Globus pallidus (tissue), 1 donor: ENCODE measurements at regions not wholly inside any gene's neighbourhood (a gene's known extent, or its start where the extent isn't known, plus 50 kb on each side); places are given as distances from the start of the nearest gene placed in this dataset.

Experiments used
- DNase-seq: peaks from one replicate; pipeline ENCODE4 v3.0.0-alpha.2; 2015; ENCODE audit warnings: low spot score

DNA sequence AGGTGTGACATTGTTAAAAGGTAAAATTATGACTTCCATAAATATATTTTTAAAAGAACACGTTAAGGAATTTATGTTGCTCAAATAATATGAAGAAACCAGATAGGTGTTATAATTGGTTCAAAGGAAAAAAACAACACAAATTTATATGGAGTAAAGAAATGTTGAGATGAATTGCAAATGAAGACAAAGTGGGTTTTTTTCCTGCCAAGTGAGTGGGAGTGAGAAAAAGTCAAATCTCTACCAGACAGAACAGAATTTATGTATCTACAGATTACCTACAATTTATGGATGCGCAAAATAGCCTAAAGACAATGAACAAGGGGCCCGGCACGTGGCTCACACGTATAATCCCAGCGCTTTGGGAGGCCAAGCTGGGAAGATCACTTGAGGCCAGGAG lies 159.7 kb upstream of the SLC1A4 start:
- no peak for DNase-seq

DNA sequence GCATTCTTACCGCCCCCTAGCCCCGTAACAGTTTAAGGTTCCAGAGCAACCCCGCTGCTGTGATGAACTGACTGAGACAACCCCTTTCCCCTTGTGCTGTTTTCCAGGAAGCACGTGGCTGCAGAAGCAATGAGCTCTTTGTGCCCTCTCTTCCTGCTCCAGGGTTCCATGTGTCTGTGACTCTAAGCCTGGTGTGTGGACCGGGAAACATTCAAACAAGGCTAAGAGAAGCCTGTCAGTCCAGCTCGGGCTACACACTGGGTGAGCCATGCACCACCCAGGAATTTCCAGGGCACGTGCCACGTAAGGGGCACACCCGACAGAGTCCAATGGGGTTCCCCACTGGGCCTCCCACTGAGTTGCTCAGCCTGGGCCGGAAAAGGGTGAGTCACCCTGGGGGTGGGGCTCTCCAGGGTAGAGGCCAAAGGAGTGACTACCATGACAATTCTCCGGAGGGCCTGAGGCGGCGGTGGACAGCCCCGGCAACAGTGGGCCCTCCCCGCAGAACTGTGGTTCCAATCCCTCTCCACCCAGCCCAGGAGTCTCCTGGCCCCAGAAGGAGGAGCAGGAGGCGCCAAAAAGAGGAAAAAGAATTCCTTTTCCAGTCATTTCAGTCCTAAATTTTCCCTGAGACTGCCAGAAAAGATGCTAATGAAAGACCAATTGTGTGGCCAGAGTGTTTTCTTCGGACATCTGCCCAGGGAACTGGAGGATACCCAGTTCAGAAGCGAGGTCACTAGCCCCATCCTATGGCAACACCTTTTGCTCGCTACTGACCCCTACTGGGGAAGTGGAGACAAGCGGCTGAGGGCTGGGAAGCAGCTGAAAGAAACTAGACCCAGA lies 157.8 kb upstream of the SLC1A4 start:
- peak; percentile 91 for DNase-seq

DNA sequence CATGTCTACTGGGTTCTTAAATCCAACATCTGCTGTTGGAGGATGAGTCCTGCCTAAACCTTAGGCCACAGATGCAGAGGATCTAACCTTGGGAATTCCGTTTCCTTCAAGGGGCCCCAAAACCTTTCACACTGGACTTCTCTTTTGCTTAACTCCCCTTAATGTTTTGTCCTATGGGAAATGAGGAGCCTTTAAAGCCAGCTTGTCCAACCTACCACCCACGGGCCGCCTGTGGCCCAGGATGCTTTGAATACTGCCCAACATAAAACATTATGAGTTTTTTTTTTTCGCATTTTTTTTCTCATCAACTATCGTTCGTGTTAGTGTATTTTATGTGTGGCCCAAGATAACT lies 157.2 kb upstream of the SLC1A4 start:
- no peak for DNase-seq

DNA sequence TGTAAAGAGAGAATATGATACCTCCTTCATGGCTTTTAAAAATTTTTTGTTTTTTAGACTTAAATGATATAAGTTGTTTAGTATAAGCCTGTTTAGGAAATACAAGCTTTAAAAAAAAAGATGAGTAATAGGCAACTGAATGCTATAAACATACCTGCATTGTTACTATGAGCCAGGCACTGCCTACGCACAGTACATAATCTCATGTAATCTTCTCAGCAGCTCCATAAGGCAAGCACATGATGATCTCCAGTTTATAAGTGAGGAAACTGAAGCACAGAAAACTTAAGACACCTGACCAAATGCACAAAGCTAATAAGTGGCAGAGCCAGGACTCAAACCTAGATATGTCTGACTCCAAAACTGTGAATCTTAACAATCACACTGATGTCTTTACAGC lies 156.3 kb upstream of the SLC1A4 start:
- DNase-seq = no peak

DNA sequence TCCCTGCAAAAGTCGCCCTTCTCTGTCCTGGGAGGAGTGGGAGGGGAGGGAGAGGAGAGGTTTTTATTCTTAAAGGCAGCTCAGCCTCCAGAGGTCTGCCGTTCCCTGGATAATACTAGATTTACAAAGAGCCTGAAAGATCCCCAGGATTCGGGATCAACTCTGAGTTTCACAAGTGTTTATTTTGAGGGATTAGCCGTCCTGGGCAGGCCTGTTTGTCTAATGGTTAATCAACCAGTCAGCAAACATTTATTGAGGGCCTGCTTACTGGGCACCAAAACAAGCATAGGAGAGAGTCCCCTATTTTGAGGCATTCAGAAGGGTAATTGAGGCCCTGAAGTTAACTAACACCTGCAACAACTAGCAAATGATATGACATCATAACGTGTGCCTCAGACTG lies 152.6 kb upstream of the SLC1A4 start:
- no peak for DNase-seq

DNA sequence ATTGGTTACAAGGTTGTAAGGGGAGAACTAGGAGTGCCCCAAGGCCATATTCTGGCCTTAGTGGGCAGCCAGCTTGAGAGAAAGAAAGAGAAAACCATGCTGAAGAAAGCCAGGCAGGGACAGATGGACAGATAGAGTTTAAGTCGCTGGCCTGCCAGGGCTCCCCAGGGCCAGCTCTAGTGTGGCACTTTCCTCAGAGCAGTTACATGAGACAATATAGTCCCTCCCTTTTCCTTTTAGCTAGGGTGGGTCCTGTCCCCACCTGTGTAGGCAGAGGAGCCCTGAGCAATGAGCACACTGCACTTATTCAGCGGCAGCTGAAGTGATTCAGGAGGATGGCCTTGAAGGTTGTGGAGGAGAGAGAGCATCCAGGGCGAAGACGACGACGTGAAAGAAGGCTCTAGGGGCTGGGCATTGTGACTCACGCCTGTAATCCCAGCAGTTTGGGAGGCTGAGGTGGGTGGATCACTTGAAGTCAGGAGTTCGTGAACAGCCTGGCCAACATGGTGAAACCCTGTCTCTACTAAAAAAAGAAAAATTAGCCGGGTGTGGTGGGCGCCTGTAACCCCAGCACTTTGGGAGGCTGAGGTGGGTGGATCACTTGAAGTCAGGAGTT lies 152.0 kb upstream of the SLC1A4 start:
- no peak for DNase-seq

DNA sequence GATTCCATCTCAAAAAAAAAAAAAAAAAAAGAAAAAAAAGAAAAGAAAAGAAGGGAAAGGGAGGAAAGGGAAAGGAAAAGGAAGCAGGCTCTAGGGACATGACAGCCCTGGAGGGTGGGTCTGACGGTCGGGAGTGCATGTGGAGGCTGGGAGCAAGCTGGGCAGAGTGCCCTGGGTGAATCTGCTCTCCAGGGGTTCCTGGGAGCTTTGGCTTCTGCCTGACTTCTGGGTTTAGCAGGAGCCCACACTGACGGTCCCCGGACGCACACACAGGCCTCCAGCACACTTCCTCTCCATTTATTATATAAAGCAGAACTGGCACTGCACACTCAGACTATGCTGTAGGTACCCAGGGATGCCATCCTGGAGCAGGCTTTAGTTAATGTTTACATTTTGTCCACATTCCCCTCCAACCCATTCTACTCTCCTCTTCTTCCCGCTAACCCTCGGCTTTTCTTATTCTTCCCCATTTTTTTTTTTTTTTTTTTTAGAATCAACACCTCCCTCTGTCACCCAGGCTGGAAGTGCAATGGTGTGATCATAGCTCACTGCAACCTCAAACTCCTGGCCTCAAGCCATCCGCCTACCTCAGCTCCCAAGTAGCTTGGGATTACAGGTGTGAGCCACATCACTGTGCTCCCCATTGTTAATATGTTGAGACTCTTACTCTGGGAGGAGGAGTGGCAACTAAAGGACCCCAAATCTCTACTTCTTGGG lies 151.1 kb upstream of the SLC1A4 start:
- no peak for DNase-seq

DNA sequence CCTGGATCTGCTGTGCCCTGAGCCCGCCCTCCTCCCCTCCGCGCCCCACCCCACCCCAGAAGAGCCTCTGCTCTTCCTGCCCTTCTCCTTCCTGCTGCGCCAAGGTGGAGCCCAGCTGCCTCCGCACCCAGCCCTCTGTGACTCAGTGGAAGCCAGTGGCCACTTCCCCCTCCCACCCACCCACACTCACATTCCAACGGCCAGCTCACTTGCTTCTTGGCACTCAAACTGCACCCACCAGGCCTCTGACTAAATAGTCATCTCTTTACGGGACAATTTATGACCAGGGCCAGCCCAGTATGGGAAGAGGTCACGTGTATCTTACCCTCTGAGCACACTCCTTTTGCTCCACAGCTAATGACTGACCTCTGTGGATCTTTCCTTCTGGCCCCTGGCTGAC lies 150.4 kb upstream of the SLC1A4 start:
- DNase-seq = no peak

DNA sequence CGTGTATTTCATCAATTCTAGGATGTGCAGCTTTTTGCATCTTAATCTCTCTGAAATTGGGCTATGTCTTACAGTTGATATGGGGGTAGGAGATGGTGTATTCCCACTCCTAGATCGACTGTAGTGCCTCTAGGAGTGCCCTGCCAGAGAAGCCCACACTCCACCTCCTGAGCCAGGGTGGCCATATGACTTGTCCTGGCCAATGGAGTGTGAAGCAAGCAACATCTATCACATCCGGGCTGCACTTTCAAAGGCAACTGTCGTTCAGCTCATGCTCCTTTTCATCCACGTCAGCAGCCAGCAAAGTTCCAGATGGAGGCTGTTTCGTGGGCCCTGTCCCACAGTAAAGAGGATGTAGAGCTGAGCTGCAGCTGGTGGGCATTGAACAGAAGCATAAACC lies 149.4 kb upstream of the SLC1A4 start:
- no peak for DNase-seq

DNA sequence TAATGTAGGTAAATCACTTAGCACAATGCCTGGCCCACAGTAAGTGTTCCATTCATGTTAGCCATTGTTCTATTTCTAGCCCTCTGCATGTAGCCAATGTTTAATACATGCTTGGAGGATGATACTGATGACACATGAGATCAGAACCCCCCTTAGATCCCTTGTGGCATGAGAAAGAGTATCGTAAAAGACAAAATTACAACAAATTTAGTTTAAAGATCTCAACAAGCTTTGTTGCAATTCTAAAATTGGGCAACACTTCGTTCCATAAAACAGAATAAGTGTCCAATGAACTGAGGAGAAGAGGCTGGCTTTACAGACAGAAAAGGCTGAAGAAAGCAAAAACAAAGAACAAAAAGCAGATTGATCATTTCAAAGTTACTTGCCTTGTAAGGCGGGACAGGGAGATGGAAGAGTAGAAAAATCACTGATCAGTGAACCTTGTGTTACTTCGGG lies 148.7 kb upstream of the SLC1A4 start:
- DNase-seq = no peak

DNA sequence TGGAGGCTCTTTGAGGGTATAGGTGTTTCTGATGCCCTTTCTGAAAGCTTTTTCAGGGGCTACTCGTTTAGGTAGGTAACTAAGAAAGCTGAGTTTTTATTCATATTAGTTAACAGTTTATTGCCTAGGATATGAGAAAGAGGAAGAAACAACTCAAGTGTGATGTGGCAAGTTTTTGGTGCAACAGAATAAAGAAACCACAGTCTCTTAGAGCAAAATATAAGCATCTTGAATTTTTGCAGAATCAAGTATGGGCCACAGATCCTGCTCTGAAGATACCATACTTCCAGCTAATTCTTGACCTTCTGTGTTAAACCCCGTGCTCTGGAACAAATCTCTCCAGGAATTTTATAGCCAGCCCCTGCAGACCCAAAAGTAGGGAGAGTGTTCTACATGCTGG lies 147.7 kb upstream of the SLC1A4 start:
- no peak for DNase-seq

DNA sequence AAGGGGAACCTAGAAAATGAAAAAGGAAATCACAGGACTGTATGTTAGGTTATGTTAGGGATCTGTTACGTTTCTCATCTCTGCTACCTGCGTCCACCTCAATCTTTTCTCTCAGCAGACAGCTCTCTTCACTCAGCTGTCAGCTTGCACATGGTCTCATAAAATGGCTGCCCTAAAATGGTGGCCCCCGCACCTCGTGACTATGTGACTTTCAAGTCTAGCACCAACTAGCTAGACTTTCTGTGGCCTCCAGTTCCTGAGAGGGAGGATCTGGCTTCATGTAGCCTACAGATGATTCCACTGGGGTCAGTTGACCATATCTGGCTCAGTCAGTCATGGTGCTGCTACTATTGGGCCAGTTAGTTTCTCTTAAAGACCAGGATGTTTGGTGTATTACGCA lies 147.2 kb upstream of the SLC1A4 start:
- no peak for DNase-seq

DNA sequence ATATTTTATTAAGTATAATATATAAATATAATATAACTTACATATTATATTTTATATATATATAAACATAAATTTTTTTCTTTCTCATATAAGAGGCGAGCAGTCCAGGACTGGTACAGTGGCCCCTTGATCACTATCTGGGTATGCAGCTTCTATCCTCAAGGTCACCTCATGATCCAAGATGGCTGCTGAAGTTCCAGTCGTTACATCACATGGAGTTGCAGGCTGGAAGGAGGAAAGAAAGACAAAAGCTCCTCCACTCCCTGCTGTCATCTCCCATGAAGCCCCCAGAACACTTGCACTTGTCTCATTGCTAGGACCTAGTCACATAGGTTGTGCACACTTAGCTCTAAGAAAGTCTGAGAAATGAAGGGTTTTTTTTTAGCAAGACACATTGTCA lies 145.1 kb upstream of the SLC1A4 start:
- no peak for DNase-seq

DNA sequence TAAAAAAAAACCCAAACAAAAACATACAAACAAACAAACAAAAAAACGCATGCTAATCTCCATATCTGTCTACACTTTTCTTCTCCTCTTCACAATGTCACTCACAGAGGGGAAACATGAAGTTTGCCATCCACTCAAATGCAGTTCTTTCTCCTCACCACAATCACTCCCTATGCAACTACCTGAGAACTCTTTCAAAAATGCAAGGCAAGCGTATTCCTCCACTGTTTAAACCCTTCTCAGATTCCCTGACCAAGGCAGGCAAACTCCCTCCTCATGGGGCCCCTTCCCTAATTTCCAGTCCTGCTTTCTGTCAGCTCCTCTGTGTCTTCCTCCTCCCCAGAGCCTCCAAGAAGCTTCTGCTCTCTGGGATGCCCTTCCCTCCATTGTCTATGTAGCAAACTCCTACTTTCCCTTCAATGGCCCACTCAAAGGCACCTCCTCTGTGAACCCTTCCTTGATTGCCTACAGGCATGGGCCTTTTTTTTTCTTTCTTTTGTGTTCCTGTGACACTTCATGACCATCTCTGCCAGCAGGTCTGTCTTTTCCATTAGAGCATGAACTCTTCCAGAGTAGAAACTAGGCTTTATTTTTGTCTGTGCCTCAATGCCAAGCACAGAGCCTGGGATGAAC lies 143.8 kb upstream of the SLC1A4 start:
- no peak for DNase-seq

DNA sequence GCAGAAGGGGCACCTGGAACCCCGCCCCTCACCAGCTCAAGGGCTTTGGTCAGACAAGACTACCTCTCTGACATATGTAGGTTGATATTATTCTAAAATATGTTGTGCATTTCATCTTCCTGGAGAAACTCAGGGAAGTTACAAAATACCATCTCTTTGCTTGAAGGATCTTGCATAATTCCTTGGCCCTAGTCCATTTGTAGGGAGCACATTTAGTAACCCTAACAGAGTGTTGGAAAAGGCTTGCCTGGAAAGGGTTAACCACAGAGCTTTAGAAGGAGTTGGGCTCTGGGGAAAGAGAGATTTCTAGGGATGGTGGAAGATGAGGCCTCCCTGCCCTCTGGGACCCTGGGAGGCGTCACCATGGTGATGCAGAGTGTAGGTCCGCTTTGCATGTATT lies 143.0 kb upstream of the SLC1A4 start:
- DNase-seq = no peak

DNA sequence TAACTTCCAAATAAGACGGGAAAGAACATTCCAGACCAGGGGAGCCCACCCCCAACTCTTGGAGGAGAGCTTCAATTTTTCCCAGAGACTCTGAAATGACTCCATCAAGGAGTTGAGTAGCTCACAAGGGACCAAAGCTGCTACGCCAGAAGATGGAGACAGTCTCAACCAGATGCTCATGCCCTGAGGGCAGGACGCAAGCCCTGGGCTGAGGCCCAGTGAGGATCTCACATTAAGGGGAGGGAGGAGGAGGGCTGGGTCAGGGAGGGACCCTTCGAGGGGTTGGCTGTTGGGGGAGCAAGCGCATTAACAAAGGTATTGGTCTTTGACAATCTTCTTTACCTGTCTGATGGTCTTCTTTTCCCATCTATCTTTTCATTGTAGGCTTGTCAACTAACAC lies 141.3 kb upstream of the SLC1A4 start:
- DNase-seq = no peak

DNA sequence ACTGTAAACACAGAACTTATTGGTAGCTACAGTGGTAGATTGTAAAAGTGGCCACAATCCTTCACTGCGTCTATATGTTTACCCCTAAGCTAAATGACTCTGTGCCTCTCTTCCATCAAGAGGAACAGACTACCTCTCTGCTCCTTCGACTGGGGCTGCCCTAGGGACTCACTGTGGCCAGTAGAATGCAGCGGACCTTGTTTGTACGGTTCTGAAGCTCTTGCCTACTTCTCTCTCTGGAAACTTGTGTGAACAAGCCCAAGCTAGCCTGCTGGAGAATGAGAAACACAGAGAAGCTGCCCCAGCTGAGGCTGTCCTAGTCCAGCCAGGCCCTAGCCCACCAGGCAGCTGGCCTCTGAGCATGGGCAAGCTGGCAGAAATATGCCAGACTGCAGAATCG lies 140.8 kb upstream of the SLC1A4 start:
- no peak for DNase-seq

DNA sequence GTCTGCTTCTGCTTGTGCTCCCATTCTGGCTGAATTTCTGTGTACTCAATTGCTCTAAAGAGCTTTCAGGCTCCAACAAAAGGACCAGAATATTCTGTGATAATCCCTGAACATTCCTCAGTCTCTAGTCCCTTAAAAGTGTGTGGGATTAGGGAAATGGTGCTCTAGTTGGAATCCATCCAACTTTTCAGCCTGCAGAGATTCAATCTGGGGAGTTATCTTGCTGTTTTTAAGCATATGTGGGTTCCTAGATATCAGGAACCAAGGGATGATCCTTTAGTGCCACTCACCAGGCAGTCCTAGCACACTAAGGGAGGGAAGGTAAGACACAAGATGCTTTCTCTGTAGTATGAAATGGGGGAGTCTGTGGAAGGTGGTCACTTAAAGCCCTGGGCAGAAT lies 140.3 kb upstream of the SLC1A4 start:
- no peak for DNase-seq

DNA sequence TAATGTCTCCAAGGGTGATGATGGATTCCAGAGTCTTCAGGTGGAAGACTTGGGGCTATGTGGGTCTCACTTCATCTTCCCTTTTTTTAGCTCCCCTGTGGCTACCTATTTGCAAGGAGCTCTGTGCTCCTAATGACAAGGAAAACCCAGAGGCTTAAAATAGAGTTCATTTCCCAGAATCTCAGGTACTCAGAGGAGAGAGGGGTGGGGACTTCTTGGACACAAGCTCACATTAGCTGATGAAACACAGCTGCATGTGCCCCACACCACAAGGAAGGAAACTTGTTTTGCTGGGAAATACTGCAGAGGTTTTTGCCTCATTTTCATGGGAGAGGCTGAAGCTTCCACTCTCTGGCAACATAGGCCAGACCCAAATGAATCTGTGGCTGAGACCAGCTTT lies 138.6 kb upstream of the SLC1A4 start:
- DNase-seq = no peak

DNA sequence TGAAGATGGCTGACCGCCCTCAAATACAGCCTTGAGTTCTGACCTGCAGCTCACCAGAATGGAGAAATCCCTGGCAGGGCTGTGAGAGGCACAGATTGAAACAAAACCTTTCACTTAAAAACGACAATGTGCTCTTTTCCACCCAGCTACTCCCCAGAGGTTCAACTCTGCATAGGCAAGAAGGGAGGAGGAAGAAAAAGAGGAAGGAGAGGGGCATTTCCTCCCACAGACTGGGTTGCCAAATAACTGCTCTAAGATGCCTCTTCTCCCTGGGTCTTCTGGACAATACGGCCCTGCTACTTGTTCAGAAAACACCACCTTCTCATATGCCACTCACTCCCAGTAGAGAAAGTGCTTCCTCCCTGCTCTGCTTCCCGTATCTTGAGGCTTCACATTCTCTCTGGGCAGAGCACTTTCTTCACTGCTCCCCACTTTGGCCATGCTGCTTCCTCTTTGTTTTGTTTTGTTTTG lies 136.4 kb upstream of the SLC1A4 start:
- DNase-seq = peak; percentile 50

DNA sequence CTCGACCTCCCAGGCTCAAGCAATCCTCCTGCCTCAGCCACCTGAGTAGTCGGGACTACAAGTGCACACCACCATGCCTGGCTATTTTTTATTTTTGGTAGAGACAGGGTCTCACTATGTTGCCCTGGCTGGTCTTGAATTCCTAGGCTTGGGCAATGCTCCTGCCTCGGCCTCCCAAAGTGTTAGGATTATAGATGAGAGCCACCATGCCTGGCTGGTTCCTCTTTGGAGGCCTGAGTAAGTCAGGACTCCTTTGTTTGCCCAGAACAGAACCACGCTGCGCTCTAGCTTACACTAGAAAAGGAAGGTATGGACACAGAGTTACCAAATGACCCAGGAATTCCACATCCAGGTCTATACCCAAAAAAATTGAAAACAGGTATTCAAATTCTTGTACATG lies 135.9 kb upstream of the SLC1A4 start:
- no peak for DNase-seq

DNA sequence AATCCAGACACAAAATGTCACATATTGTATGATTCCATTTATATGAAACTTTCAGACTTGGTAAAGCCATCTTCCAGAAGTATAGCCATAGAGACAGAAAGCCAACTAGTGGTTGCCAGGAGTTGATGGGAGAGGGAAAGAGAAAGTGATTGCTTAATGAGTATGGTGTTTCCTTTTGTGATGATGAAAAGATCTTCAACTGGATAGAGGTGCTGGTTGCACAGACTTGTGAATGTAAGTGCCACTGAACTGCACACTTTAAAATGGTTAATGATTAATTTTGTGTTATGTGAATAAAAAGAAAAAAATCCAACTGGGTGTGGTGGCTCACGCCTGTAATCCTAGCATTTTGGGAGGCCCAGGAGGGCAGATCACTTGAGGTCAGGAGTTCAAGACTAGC lies 135.3 kb upstream of the SLC1A4 start:
- no peak for DNase-seq

DNA sequence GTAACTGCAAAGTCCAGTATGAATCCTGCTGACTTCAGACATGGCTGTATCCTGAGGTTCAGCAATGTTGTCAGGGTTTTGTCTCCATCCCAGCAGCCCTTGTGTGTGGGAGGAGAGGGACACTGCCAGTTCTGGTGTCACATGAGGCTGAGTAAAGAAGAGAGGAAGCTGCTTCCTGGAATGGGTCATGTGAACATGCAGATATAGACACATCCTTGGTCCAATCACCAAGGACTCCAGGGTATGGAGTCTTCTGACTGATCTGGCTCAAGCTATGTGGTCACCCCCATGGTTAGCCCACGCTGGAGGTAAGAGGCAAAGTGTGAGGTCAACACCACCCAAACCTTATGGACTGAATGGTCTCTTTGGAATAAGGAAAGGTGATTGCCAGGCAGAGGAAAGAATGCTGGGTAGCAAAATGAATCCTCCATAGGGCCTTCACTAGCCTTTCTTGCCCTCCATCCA lies 134.4 kb upstream of the SLC1A4 start:
- DNase-seq = peak; percentile 42
